Fibroblast of lung (primary cell): ENCODE measurements at regions not wholly inside any gene's neighbourhood (a gene's known extent, or its start where the extent isn't known, plus 50 kb on each side); places are given as distances from the start of the nearest gene placed in this dataset.

ENCODE experiments used
- CTCF ChIP-seq, 2 donors: IDR thresholded peaks in 1 of 2; conservative IDR thresholded peaks in 1 of 2; 1 replicate in 1 of 2; 2 replicates in 1 of 2; pipeline ENCODE4 v1.5.1; 2011 to 2012; ENCODE audit warnings: low read length in 2 of 2, control low read depth in 1 of 2, inconsistent platforms in 1 of 2, low read depth in 1 of 2, mild to moderate bottlenecking in 1 of 2
- EZH2 ChIP-seq: IDR thresholded peaks from 2 replicates; pipeline ENCODE4 v1.5.1; 2012; ENCODE audit warnings: low read length, control low read depth, mild to moderate bottlenecking; ENCODE audit errors: missing control alignments

- TF ChIP-seq EZH2 (no peak), CTCF (conservative IDR thresholded peaks at IDR 0.05 in 1 of 2, IDR thresholded peaks at IDR 0.05 in 1 of 2; ENCODE audit: low read depth in 1 of 2, low read length in 2 of 2) (no peak)
Observed at GRCh38 chr5:110034056-110034600, 344.4 kb downstream of the MAN2A1 start.
